ENCODE measurements at regions not wholly inside any gene's neighbourhood (a gene's known extent, or its start where the extent isn't known, plus 50 kb on each side); places are given as distances from the start of the nearest gene placed in this dataset.
A peak's percentile ranks its signal among the peaks of the same experiment; 100 is the strongest.

GRCh38 chr10:84005403-84005802 lies 133.9 kb upstream of the GHITM start:
- H3K27ac ChIP-seq (ENCODE audit: low read depth, low read length, poor library complexity, severe bottlenecking): no peak overlapping the region
- no peaks in the 10 kb centered on the region for H3K9me3 ChIP-seq (ENCODE audit: low read length)
- H3K27me3 ChIP-seq (ENCODE audit: insufficient read depth, low read length): 0 out of 2 replicates have a peak, but pooled peaks cover 3% of the 10 kb centered on the region
- H3K79me2 ChIP-seq (ENCODE audit: insufficient read depth, low read length): no peaks in the 10 kb centered on the region
- H3K4me3 ChIP-seq (ENCODE audit: low read depth, low read length, poor library complexity, severe bottlenecking): no peak overlapping the region
- no peak overlapping the region for H3K9ac ChIP-seq (ENCODE audit: low read length)
- no peak overlapping the region for H2AFZ ChIP-seq (ENCODE audit: low read length)
- H3K9me2 ChIP-seq (ENCODE audit: low read depth, low read length): no peaks in the 10 kb centered on the region
- H3K4me2 ChIP-seq (ENCODE audit: low read length): no peak overlapping the region
- H3F3A ChIP-seq (ENCODE audit: insufficient read depth, low read length): no peaks in the 10 kb centered on the region
- H3K36me3 ChIP-seq (ENCODE audit: insufficient read depth, low read length): no peaks in the 10 kb centered on the region
- no peaks in the 10 kb centered on the region for H3K4me1 ChIP-seq (ENCODE audit: insufficient read depth, low read length, severe bottlenecking)
- TF ChIP-seq EZH2 (IDR thresholded peaks at IDR 0.05; ENCODE audit: borderline replicate concordance, low read length): no peak
- no peak for TF ChIP-seq CTCF (IDR thresholded peaks at IDR 0.05; ENCODE audit: low read length)
- no peaks in the 10 kb centered on the region for H4K20me1 ChIP-seq (ENCODE audit: insufficient read depth, low read length)

DNA sequence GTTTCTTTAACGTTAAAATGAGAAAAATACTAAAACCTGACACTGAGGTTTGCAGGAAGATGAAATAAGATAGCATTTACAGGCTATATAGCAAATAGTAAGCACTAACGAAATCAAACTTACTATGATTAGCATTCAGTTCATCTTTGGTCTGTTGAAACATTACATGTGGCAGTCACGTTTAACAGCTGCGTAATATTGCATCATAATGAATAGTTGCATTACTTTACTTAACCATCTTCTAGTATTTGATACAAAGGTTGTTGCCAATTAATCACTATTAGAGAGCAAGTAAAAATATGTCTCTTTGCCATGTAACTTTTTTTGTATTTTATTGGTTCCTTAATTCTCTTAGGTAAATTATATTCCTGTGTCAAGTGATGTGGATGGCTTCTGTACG lies 131.8 kb upstream of the GHITM start:
- H3K27me3 ChIP-seq (ENCODE audit: insufficient read depth, low read length): 0 out of 2 replicates have a peak, but pooled peaks cover 3% of the 10 kb centered on the region
- no peaks in the 10 kb centered on the region for H4K20me1 ChIP-seq (ENCODE audit: insufficient read depth, low read length)
- no peaks in the 10 kb centered on the region for H3K4me1 ChIP-seq (ENCODE audit: insufficient read depth, low read length, severe bottlenecking)
- H3K4me3 ChIP-seq (ENCODE audit: low read depth, low read length, poor library complexity, severe bottlenecking): no peak overlapping the region
- H3K9ac ChIP-seq (ENCODE audit: low read length): no peak overlapping the region
- TF ChIP-seq EZH2 (IDR thresholded peaks at IDR 0.05; ENCODE audit: borderline replicate concordance, low read length): no peak
- no peak for TF ChIP-seq CTCF (IDR thresholded peaks at IDR 0.05; ENCODE audit: low read length)
- no peak overlapping the region for H3K27ac ChIP-seq (ENCODE audit: low read depth, low read length, poor library complexity, severe bottlenecking)
- H3K36me3 ChIP-seq (ENCODE audit: insufficient read depth, low read length): no peaks in the 10 kb centered on the region
- no peak overlapping the region for H3K4me2 ChIP-seq (ENCODE audit: low read length)
- H3K79me2 ChIP-seq (ENCODE audit: insufficient read depth, low read length): no peaks in the 10 kb centered on the region
- no peak overlapping the region for H2AFZ ChIP-seq (ENCODE audit: low read length)
- no peaks in the 10 kb centered on the region for H3K9me3 ChIP-seq (ENCODE audit: low read length)
- no peaks in the 10 kb centered on the region for H3K9me2 ChIP-seq (ENCODE audit: low read depth, low read length)
- H3F3A ChIP-seq (ENCODE audit: insufficient read depth, low read length): no peaks in the 10 kb centered on the region

- Histone ChIP-seq H3K9me2 (ENCODE audit: low read depth, low read length) (no peaks in the 10 kb centered on the region), H3K9ac (ENCODE audit: low read length) (no peak overlapping the region), H3K4me3 (ENCODE audit: low read depth, low read length, poor library complexity, severe bottlenecking) (no peak overlapping the region), H3K4me2 (ENCODE audit: low read length) (no peak overlapping the region), H3K9me3 (ENCODE audit: low read length) (no peaks in the 10 kb centered on the region), H3F3A (ENCODE audit: insufficient read depth, low read length) (no peaks in the 10 kb centered on the region), H3K4me1 (ENCODE audit: insufficient read depth, low read length, severe bottlenecking) (no peaks in the 10 kb centered on the region), H2AFZ (ENCODE audit: low read length) (no peak overlapping the region), H3K36me3 (ENCODE audit: insufficient read depth, low read length) (no peaks in the 10 kb centered on the region), H4K20me1 (ENCODE audit: insufficient read depth, low read length) (no peaks in the 10 kb centered on the region), H3K27me3 (ENCODE audit: insufficient read depth, low read length) (no peaks in the 10 kb centered on the region), H3K27ac (ENCODE audit: low read depth, low read length, poor library complexity, severe bottlenecking) (no peak overlapping the region), H3K79me2 (ENCODE audit: insufficient read depth, low read length) (no peaks in the 10 kb centered on the region)
- peak; percentile 92 for TF ChIP-seq CTCF (IDR thresholded peaks at IDR 0.05; ENCODE audit: low read length)
- no peak for TF ChIP-seq EZH2 (IDR thresholded peaks at IDR 0.05; ENCODE audit: borderline replicate concordance, low read length)
Measured at GRCh38 chr10:84008878-84009277, 130.4 kb upstream of the GHITM start.

All from OCI-LY1 (cell line).